Progenitor cell of endocrine pancreas (in vitro differentiated cells): ENCODE measurements at regions not wholly inside any gene's neighbourhood (a gene's known extent, or its start where the extent isn't known, plus 50 kb on each side); places are given as distances from the start of the nearest gene placed in this dataset.

Source experiments
- DNase-seq: peaks from one replicate; pipeline ENCODE4 v3.0.0; 2021; ENCODE audit warnings: low spot score; ENCODE audit not compliant: unreplicated experiment
- H3K27ac Mint-ChIP-seq: 2 replicates; pipeline ENCODE4 v1.8.0; 2021; ENCODE audit warnings: mild to moderate bottlenecking, moderate library complexity, mixed read lengths
- H3K27me3 Mint-ChIP-seq: 2 replicates; pipeline ENCODE4 v1.8.0; 2021; ENCODE audit warnings: mixed read lengths
- H3K36me3 Mint-ChIP-seq: 2 replicates; pipeline ENCODE4 v1.8.0; 2022; ENCODE audit warnings: mixed read lengths; ENCODE audit not compliant: insufficient read depth
- H3K4me1 Mint-ChIP-seq: 2 replicates; pipeline ENCODE4 v1.8.0; 2021; ENCODE audit warnings: low read depth, mixed read lengths
- H3K4me3 Mint-ChIP-seq: 2 replicates; pipeline ENCODE4 v1.8.0; 2021; ENCODE audit warnings: low read depth, mild to moderate bottlenecking, moderate library complexity, mixed read lengths
- H3K9me3 Mint-ChIP-seq: 2 replicates; pipeline ENCODE4 v1.8.0; 2021; ENCODE audit warnings: low read depth, mixed read lengths
- TF ChIP-seq, protein P1 (sequence below): fragments of 200-600 bp; sonication (generic); IDR thresholded peaks from one replicate; pipeline ENCODE4 v1.5.0; 2021; ENCODE audit warnings: antibody characterized with exemption, mild to moderate bottlenecking; ENCODE audit not compliant: unreplicated experiment

DNA sequence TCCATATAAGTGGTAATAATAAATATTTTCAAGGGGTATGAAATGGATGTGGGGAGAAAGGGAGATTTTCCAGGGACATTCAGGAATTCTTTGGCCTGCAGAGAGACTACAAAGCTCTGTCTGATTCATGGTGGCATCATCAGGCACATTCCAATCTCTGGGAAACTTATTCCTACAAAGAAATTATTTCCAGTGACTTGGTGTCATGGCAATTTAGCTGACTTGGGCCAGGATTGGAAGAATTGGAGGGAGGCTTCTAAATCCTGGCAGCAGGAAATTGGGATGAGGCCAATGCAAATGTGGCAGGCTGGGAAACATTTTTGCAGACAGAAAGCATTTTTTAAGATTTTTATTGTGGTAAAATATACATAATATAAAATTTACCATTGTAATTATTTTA, 204.6 kb downstream of the RTL9 start:
- no peak for DNase-seq
- H3K4me1 Mint-ChIP-seq: no peaks in the 10 kb centered on the region
- no peaks in the 10 kb centered on the region for H3K27me3 Mint-ChIP-seq
- no peaks in the 10 kb centered on the region for H3K36me3 Mint-ChIP-seq
- H3K27ac Mint-ChIP-seq: no peak overlapping the region
- TF ChIP-seq, protein P1, sequence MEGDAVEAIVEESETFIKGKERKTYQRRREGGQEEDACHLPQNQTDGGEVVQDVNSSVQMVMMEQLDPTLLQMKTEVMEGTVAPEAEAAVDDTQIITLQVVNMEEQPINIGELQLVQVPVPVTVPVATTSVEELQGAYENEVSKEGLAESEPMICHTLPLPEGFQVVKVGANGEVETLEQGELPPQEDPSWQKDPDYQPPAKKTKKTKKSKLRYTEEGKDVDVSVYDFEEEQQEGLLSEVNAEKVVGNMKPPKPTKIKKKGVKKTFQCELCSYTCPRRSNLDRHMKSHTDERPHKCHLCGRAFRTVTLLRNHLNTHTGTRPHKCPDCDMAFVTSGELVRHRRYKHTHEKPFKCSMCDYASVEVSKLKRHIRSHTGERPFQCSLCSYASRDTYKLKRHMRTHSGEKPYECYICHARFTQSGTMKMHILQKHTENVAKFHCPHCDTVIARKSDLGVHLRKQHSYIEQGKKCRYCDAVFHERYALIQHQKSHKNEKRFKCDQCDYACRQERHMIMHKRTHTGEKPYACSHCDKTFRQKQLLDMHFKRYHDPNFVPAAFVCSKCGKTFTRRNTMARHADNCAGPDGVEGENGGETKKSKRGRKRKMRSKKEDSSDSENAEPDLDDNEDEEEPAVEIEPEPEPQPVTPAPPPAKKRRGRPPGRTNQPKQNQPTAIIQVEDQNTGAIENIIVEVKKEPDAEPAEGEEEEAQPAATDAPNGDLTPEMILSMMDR: no peak
- H3K9me3 Mint-ChIP-seq: peaks cover 20% of the 10 kb centered on the region
- no peak overlapping the region for H3K4me3 Mint-ChIP-seq

DNA sequence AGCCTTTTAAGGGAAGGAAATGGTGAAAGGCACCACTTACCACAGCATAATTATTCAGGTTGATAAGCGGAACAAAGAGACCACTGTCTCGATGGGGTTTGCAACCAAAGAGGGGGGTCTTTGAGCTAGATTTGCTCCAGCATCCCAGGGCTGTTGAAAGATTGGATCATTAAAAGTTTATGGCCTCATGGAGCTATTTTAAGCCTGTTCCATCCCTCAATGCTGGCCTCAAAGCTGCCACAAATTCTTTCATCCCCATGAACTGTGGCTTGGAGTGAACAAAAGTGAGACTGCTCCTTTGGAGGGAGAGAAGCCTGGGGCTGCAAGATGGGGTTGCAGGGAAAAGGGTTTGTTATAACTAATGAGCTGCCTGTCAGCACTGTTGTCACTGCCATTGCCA, 209.8 kb downstream of the RTL9 start:
- no peaks in the 10 kb centered on the region for H3K27me3 Mint-ChIP-seq
- H3K4me3 Mint-ChIP-seq: no peak overlapping the region
- TF ChIP-seq, protein P1: no peak
- H3K27ac Mint-ChIP-seq: peak overlapping the region; percentile 81
- DNase-seq: no peak
- peaks cover 10% of the 10 kb centered on the region for H3K4me1 Mint-ChIP-seq
- H3K9me3 Mint-ChIP-seq: peaks cover 13% of the 10 kb centered on the region
- no peaks in the 10 kb centered on the region for H3K36me3 Mint-ChIP-seq

GRCh38 chrX:110569506-110569905, 210.9 kb downstream of the RTL9 start:
- no peaks in the 10 kb centered on the region for H3K36me3 Mint-ChIP-seq
- peaks cover 10% of the 10 kb centered on the region for H3K4me1 Mint-ChIP-seq
- no peaks in the 10 kb centered on the region for H3K27me3 Mint-ChIP-seq
- H3K27ac Mint-ChIP-seq: peak overlapping the region; percentile 14
- no peak for DNase-seq
- TF ChIP-seq, protein P1: no peak
- H3K9me3 Mint-ChIP-seq: peaks cover 10% of the 10 kb centered on the region
- no peak overlapping the region for H3K4me3 Mint-ChIP-seq

DNA sequence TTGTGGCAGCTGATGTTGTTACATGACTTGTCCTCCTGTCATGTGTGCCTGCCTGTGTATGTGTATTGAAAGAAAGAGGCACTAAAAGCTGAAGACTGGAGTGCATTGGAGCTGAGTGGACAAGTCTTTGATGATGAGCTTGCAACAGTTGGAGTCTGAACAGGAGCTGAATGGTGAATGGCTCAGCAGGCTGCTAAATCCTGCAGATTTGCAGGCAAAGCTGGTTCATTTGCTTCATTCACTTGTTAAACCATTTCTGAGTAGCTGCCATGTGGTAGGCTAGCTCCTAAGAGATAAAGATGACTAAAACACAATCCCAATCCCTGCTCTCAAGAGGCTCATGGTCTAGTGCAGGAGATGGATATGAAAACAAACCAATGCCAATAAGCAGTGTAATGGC, 217.3 kb downstream of the CHRDL1 start:
- TF ChIP-seq, protein P1: no peak
- Mint-ChIP-seq H3K9me3 (peaks cover 8% of the 10 kb centered on the region), H3K27ac (no peak overlapping the region), H3K27me3 (no peaks in the 10 kb centered on the region), H3K36me3 (peaks cover 5% of the 10 kb centered on the region), H3K4me1 (peaks cover 5% of the 10 kb centered on the region), H3K4me3 (no peak overlapping the region)
- DNase-seq: no peak

- TF ChIP-seq, protein P1: no peak
- H3K9me3 Mint-ChIP-seq: peaks cover 9% of the 10 kb centered on the region
- no peak for DNase-seq
- H3K4me3 Mint-ChIP-seq: no peak overlapping the region
- H3K27me3 Mint-ChIP-seq: no peaks in the 10 kb centered on the region
- no peak overlapping the region for H3K27ac Mint-ChIP-seq
- peaks cover 5% of the 10 kb centered on the region for H3K36me3 Mint-ChIP-seq
- H3K4me1 Mint-ChIP-seq: peaks cover 34% of the 10 kb centered on the region
Observed at GRCh38 chrX:110584083-110584482, 211.5 kb downstream of the CHRDL1 start.
